Gastrocnemius medialis (tissue), 4 donors: ENCODE measurements at regions not wholly inside any gene's neighbourhood (a gene's known extent, or its start where the extent isn't known, plus 50 kb on each side); places are given as distances from the start of the nearest gene placed in this dataset.

Experiments used
- ATAC-seq, 2 donors: fragments of 150-250 bp; one replicate each; pipeline ENCODE4 v1.9.1; 2016
- DNase-seq, 2 donors: peaks; one replicate each; pipeline ENCODE4 v3.0.0-alpha.2; 2019
- H3K27ac ChIP-seq, 4 donors: fragments of 200-600 bp; sonication (generic); 1 replicate in 1 of 4; 2 replicates in 3 of 4; pipeline ENCODE4 v1.5.1; 2016 to 2018; ENCODE audit warnings: mild to moderate bottlenecking in 2 of 4, moderate library complexity in 1 of 4
- H3K27me3 ChIP-seq, 3 donors: fragments of 200-600 bp; sonication (generic) in 2 of 3; 1 replicate in 1 of 3; 2 replicates in 2 of 3; pipeline versions ENCODE4 v1.5.1 to v1.6.0; 2016 to 2019; ENCODE audit warnings: mild to moderate bottlenecking in 1 of 3, moderate library complexity in 1 of 3
- H3K36me3 ChIP-seq, 2 donors: fragments of 200-600 bp; sonication (generic) in 1 of 2; one replicate each; pipeline ENCODE4 v1.5.1; 2017 to 2018
- H3K4me1 ChIP-seq, 2 donors: fragments of 200-600 bp; sonication (generic) in 1 of 2; one replicate each; pipeline ENCODE4 v1.5.1; 2016 to 2017; ENCODE audit warnings: mild to moderate bottlenecking in 2 of 2
- H3K4me3 ChIP-seq, 4 donors: fragments of 200-600 bp; sonication (generic) in 3 of 4; 1 replicate in 1 of 4; 2 replicates in 3 of 4; pipeline ENCODE4 v1.5.1; 2016 to 2019; ENCODE audit warnings: mild to moderate bottlenecking in 2 of 4
- H3K9me3 ChIP-seq, 3 donors: fragments of 200-600 bp; sonication (generic) in 2 of 3; 1 replicate in 1 of 3; 2 replicates in 2 of 3; pipeline ENCODE4 v1.5.1; 2016 to 2019
- POLR2A ChIP-seq, 2 donors: fragments of 450-650 bp; IDR thresholded peaks; one replicate each; pipeline ENCODE4 v1.6.1; 2017; ENCODE audit warnings: antibody characterized with exemption in 2 of 2, mild to moderate bottlenecking in 2 of 2, moderate library complexity in 2 of 2
- in situ Hi-C, 4 donors: fragments of 200-750 bp; cut with MboI; loops; one replicate each; pipeline versions ENCODE4 v1.15.0 to v1.8.0; 2017; ENCODE audit warnings: low sequenced_read_pairs in 4 of 4
- intact Hi-C: fragments of 100-400 bp; cut with DNase I; formaldehyde crosslinking; loops from one replicate; pipeline ENCODE4 v1.15.1; 2023; ENCODE audit warnings: low total_unique reads
- TF ChIP-seq, protein P1 (sequence below), 5 experiments: fragments of 450-650 bp in 3 of 5; fragments of 200-600 bp in 2 of 5; sonication (generic) in 2 of 5; IDR thresholded peaks in 4 of 5; conservative IDR thresholded peaks in 1 of 5; 1 replicate in 4 of 5; 2 replicates in 1 of 5; pipeline ENCODE4 v1.5.1; 2016 to 2019; ENCODE audit warnings: antibody characterized with exemption in 5 of 5, mild to moderate bottlenecking in 3 of 5, moderate library complexity in 3 of 5

DNA sequence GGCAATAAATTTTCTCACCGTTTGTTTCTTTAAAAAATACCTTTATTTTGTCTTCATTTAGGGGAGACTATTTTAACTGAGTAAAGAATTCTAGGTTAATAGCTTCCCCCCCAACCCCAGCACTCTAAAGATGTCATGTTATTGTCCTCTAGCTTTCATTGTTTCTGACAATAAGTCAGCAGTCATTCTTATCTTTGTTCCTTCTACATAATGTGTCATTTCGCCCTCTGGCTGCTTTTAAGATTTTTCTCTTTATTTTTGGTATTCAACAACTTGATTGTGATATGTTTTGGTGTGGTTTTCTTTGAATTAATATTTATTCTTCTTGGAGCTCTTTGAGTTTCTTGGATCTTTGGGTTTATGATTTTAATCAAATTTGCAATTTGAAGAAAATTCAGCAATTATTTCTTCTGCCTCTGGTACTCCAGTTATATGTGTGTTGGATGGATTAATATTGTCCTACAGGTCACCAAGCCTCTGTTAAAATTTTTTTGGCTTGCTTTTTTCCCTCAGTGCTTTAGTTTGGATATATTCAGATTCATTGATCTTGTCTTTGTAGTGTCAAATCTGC is 64.6 kb upstream of the ELN start:
- Histone ChIP-seq H3K4me1 (no peaks in the 10 kb centered on the region), H3K9me3 (peaks cover 0 to 7% (median 2%) of the 10 kb centered on the region in 3 donors), H3K36me3 (no peaks in the 10 kb centered on the region), H3K4me3 (no peak overlapping the region), H3K27ac (no peak overlapping the region), H3K27me3 (no peaks in the 10 kb centered on the region)
- in situ Hi-C loops (no loop called here), intact Hi-C loops (no loop called here)
- TF ChIP-seq, protein P1, sequence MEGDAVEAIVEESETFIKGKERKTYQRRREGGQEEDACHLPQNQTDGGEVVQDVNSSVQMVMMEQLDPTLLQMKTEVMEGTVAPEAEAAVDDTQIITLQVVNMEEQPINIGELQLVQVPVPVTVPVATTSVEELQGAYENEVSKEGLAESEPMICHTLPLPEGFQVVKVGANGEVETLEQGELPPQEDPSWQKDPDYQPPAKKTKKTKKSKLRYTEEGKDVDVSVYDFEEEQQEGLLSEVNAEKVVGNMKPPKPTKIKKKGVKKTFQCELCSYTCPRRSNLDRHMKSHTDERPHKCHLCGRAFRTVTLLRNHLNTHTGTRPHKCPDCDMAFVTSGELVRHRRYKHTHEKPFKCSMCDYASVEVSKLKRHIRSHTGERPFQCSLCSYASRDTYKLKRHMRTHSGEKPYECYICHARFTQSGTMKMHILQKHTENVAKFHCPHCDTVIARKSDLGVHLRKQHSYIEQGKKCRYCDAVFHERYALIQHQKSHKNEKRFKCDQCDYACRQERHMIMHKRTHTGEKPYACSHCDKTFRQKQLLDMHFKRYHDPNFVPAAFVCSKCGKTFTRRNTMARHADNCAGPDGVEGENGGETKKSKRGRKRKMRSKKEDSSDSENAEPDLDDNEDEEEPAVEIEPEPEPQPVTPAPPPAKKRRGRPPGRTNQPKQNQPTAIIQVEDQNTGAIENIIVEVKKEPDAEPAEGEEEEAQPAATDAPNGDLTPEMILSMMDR (IDR thresholded peaks at IDR 0.05 in 4 of 5, conservative IDR thresholded peaks at IDR 0.05 in 1 of 5) = no peak
- TF ChIP-seq POLR2A (IDR thresholded peaks at IDR 0.05) = no peak
- ATAC-seq = no peak
- no peak for DNase-seq

DNA sequence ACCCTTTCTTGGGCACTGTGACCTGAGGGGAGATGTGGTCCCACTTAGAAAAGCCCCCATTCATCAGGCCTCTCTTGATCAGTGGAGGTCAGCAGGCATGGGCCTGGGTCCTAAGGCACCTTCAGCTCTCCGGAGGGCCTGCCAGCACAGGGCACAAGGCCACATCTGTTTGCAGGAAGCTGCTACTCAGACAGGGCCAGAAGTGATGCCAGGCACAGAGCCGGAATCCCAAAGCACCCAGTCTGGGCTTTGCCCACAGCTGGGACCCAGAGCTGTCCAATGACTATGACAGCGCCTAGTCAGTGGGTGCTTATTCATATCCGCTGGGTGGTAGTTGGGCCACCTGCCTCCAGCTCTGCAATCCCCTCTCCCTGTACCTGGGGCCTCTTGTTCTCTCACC is 63.2 kb upstream of the ELN start:
- Histone ChIP-seq H3K27ac (no peak overlapping the region), H3K36me3 (no peaks in the 10 kb centered on the region), H3K4me1 (no peaks in the 10 kb centered on the region), H3K4me3 (no peak overlapping the region), H3K9me3 (peaks cover 0 to 7% (median 2%) of the 10 kb centered on the region in 3 donors), H3K27me3 (no peaks in the 10 kb centered on the region)
- DNase-seq (no peak), ATAC-seq (no peak)
- in situ Hi-C loops = no loop called here
- intact Hi-C loops = no loop called here
- TF ChIP-seq, protein P1 (IDR thresholded peaks at IDR 0.05 in 4 of 5, conservative IDR thresholded peaks at IDR 0.05 in 1 of 5) = no peak
- no peak for TF ChIP-seq POLR2A (IDR thresholded peaks at IDR 0.05)

DNA sequence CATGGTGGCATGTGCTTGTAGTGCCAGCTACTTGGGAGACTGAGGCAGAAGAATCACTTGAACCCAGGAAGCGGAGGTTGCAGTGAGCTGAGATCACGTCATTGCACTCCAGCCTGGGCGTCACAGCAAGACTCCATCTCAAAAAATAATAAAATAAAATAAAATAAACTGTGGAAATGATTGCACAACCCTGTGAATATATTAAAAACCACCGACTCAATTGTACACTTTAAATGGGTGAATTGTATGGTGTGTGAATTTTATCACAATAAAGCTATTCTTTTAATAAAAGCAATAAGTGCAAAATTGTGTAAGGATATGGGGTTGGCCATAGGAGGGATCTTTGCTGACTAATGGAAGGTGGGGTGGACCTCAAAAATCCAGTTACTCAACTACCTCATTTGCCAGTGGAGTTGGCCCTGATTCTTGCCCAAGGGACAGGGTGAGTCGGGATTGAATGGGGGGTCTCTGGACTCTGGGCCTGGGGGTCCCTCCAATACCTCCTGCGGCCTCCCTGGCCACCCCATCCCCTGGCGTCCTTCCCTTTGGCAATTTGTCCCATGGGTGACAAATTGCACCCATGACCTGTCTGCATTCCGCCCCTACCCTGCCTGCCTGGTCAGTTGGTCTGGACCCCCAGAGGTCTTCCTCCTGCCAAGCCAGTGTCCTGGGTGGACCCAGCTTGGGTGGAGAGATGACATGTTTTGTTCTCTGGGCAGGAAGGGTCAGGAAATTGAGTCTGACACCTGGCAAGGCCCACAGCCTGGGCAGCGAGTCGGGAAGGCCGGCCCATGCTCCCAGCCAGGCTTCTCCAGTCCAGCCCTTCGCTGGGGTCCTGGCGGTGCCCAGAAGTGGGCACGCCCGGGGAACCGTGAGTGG is 61.7 kb upstream of the ELN start:
- no peak overlapping the region for H3K4me3 ChIP-seq
- intact Hi-C loops = no loop called here
- no peaks in the 10 kb centered on the region for H3K4me1 ChIP-seq
- TF ChIP-seq, protein P1 (IDR thresholded peaks at IDR 0.05 in 4 of 5, conservative IDR thresholded peaks at IDR 0.05 in 1 of 5) = no peak
- no peak for TF ChIP-seq POLR2A (IDR thresholded peaks at IDR 0.05)
- no peak for DNase-seq
- in situ Hi-C loops = no loop called here
- H3K36me3 ChIP-seq = no peaks in the 10 kb centered on the region
- peaks cover 0 to 7% (median 2%) of the 10 kb centered on the region in 3 donors for H3K9me3 ChIP-seq
- no peak overlapping the region for H3K27ac ChIP-seq
- ATAC-seq = no peak
- no peaks in the 10 kb centered on the region for H3K27me3 ChIP-seq

DNA sequence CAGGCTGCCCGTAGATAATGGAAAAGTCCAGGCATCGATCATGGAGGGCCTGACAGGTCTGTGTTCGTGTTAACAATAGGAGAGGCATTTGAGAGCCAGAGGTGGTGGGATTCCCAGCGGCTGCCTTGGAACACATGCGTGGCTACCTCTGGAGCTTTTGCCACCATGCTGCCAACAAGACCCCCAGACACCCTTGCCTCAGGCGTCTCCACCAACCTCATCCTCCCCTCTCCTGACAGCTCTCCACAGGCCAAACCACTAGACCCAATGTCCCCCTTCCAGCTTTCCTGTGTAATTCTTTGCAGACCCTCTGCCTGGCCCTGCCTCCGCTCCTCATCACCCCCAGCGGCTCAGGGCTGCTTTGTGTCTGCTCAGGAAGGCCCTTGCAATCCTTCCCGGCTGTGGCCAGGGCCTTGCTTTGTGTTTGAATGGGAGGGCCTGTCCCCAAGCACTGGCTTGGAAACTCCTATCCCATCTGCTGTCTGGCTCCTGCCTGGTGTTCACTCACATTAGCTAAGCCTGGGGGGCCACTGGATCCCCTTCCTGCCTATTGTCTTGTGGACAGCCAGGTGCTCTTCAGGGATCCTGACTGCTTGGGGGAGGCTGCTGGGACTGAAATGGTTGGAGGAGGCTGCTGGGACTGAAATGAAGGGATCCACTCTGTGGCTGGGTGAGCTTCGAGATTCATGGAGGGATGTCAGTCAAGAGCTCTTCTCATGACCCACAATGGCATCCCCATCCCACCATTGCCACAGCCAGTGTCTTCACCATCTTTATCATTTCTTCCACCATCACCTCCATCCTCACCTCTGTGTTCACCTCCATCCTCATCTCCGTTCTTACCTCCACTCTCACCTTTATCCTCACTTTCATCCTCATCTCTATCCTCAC is 60.8 kb upstream of the ELN start:
- no peak for DNase-seq

More for the DNA sequence above, 60.8 kb upstream of the ELN start:
- Histone ChIP-seq H3K36me3 (no peaks in the 10 kb centered on the region), H3K27me3 (no peaks in the 10 kb centered on the region), H3K27ac (no peak overlapping the region), H3K4me1 (no peaks in the 10 kb centered on the region), H3K4me3 (no peak overlapping the region), H3K9me3 (peaks cover 0 to 7% (median 2%) of the 10 kb centered on the region in 3 donors)
- TF ChIP-seq POLR2A (IDR thresholded peaks at IDR 0.05) = no peak
- TF ChIP-seq, protein P1 (IDR thresholded peaks at IDR 0.05 in 4 of 5, conservative IDR thresholded peaks at IDR 0.05 in 1 of 5) = no peak
- intact Hi-C loops = no loop called here
- in situ Hi-C loops = no loop called here
- ATAC-seq = no peak
